Pulmonary artery endothelial cell (primary cell): ENCODE measurements at regions not wholly inside any gene's neighbourhood (a gene's known extent, or its start where the extent isn't known, plus 50 kb on each side); places are given as distances from the start of the nearest gene placed in this dataset.

Experiments
- DNase-seq: peaks from one replicate; pipeline ENCODE4 v3.0.0-alpha.2; 2011; ENCODE audit warnings: low read depth, low spot score

- DNase-seq, result no peak
Observed at GRCh38 chr5:67246546-67247268, 50.1 kb upstream of the CD180 start.
